GM10266 (cell line): ENCODE measurements at regions not wholly inside any gene's neighbourhood (a gene's known extent, or its start where the extent isn't known, plus 50 kb on each side); places are given as distances from the start of the nearest gene placed in this dataset.

Experiments
- DNase-seq: peaks from one replicate; pipeline ENCODE4 v3.0.0; 2012; ENCODE audit errors: extremely low spot score
- TF ChIP-seq, protein P1 (sequence below): IDR thresholded peaks from 2 replicates; pipeline ENCODE4 v1.5.1; 2012; ENCODE audit warnings: mild to moderate bottlenecking, low read depth; ENCODE audit not compliant: control insufficient read depth, insufficient read depth; ENCODE audit errors: missing control alignments

DNA sequence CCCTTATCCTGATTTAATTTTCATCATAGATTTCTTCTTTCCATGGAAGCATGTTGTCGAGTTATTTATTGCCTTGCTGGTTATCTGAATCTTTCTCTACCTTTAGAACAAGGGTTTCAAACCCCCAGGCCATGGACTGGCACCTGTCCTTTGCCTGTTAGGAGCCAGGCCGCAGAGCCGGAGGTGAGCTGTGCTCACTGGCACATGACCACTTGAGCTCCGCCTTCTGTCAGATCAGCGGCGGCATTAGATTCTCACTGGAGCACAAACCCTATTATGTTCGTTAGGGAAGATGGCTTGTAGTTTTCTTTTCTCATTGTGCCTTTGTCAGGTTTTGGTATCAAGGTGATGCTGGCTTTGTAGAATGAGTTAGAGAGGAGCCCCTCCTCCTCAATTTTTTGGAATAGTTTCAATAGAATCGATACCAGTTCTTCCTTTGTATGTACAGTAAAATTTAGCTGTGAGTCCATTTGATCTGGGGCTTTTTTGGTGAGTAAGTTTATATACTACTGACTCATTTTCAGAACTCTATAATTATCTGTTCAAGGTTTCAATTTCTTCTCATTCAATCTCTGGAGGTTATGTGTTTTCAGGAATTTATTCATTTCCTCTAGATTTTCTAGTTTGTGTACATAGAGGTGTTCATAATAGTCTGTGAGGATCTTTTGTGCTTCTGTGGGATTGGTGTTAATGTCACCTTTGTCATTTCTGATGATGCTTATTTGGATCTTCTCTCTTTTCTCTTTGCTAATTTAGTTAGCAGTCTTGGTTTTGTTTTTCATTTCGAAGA is 668.0 kb upstream of the FAM98A start:
- no peak for DNase-seq
- TF ChIP-seq, protein P1, sequence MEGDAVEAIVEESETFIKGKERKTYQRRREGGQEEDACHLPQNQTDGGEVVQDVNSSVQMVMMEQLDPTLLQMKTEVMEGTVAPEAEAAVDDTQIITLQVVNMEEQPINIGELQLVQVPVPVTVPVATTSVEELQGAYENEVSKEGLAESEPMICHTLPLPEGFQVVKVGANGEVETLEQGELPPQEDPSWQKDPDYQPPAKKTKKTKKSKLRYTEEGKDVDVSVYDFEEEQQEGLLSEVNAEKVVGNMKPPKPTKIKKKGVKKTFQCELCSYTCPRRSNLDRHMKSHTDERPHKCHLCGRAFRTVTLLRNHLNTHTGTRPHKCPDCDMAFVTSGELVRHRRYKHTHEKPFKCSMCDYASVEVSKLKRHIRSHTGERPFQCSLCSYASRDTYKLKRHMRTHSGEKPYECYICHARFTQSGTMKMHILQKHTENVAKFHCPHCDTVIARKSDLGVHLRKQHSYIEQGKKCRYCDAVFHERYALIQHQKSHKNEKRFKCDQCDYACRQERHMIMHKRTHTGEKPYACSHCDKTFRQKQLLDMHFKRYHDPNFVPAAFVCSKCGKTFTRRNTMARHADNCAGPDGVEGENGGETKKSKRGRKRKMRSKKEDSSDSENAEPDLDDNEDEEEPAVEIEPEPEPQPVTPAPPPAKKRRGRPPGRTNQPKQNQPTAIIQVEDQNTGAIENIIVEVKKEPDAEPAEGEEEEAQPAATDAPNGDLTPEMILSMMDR, result no peak

DNA sequence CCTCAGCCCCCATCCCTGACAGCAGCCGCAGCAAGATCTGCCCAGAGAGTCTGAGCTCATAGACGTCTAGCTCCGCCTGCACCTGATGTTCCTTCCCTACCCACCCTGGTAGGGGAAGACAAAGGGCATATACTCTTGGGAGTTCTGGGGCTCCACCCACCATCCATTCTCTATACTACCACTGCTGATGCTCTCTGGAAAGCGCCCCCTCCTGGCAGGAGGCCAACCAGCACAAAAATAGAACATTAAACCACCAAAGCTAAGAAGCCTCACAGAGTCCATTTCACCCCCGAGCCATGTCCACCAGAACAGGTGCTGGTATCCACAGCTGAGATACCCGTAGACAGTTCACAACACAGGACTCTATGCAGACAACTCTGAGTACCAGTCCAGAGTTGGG is 662.6 kb upstream of the FAM98A start:
- TF ChIP-seq, protein P1, result no peak
- DNase-seq, result no peak

- no peak for DNase-seq
- TF ChIP-seq, protein P1, result no peak
These were observed 655.3 kb upstream of the FAM98A start for GRCh38 chr2:34254272-34254878.

- no peak for DNase-seq
- TF ChIP-seq, protein P1, result no peak
These were observed 653.0 kb upstream of the FAM98A start for GRCh38 chr2:34252111-34252510.

DNA sequence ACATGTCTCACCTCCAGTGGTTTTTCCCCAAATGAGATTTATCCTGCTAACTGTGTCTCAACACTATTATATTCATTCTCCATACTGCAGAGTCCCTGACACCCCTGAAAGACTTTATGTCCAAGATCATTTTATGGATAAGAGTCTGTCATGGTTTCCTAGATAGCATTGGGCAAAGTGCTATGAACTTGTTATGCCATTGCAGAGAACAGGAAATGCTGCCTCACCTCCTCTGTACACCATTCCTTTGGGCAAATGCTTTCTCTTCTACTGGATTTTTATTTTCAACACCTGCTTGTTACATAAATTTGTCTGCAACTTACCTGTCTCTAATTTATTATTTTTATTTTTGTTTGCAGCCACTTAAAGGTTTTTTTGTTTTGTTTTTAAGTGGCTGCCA is 652.5 kb upstream of the FAM98A start:
- TF ChIP-seq, protein P1, result no peak

DNA sequence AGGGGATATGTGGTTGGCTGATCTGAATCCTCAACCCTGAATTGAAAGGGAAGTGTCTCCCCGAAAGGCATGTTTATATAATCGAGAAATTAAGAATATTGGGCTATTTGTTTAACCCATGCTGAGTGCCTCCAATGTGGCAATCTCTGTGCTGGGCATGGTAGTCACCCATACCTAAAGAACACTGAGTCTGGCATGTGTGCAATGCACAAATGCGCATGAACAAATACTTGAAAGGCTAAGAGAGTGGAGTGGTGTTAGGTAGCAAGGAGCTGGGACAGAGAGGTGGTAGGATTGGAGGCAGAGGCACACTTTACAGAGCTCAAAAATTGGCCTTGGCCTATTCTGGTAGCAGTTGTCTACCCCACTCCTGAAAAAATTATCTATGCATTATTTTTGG is 645.1 kb upstream of the FAM98A start:
- TF ChIP-seq, protein P1, result no peak
- DNase-seq, result no peak

More for the DNA sequence above, 652.5 kb upstream of the FAM98A start:
- no peak for DNase-seq

DNA sequence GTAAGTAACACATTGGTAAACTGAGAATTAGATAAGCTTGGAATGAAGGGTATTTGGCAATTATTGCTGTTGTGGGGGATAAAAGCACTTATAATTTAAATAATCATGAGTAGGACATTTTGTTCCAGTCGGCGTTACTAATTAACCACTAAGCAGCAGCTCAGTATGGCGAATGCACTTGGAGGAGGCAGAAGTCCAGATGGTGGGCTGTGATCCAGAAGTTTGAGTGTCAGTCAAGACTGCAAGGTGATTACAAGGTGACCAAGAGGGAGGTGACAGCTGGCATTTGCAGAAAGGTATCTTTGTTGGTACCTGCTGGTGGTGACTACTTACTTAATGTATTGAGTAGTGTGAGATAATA is 643.6 kb upstream of the FAM98A start:
- DNase-seq, result no peak
- TF ChIP-seq, protein P1, result no peak
